ENCODE measurements at regions not wholly inside any gene's neighbourhood (a gene's known extent, or its start where the extent isn't known, plus 50 kb on each side); places are given as distances from the start of the nearest gene placed in this dataset.

DNA sequence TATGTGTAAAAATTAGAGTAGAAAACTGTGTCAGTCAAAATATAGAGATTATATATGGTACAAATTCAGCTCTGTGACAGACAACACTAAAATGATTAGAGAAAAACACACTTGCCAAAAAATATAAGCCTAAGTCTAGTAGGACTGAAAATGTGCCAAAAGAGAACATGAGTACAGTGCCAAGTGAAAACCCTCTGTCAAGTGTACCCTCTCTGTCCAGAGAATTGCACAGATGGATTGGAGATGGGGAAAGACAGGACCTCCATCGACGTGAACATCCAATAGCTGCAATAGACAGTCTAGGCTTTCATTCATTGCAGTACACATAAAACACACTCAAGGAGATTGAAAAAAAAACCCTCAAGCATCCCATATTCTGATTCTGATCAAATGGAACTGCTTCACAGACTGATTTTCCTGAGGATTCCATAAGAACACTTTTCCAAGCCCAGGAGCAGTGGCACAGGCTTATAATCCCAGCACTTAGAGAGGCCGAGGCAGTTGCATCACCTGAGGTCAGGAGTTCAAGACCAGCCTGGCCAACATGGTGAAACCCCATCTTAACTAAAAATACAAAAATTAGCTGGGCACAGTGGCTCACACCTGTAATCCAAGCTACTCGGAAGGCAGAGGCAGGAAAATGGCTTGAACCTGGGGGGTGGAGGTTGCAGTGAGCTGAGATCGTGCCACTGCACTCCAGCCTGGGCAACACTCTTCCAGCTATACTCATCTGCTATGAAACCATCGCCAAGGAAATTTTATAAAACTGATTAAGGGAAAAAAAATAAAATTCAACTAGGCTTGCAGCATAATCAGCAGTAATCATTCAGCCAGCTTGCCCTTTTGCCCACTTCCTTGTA lies 110.0 kb upstream of the TRIM24 start:
- Histone ChIP-seq H2AFZ (ENCODE audit: low read depth, low read length) (no peak overlapping the region), H4K20me1 (ENCODE audit: insufficient read depth) (no peaks in the 10 kb centered on the region), H3K4me2 (ENCODE audit: low read length) (no peak overlapping the region), H3K27me3 (ENCODE audit: insufficient read depth, low read depth, low read length) (no peaks in the 10 kb centered on the region), H3K36me3 (ENCODE audit: insufficient read depth, low read length) (no peaks in the 10 kb centered on the region), H3K9me3 (ENCODE audit: low read length) (no peaks in the 10 kb centered on the region), H3K9ac (ENCODE audit: low read length) (no peak overlapping the region), H3F3A (ENCODE audit: insufficient read depth, low read length, poor library complexity, severe bottlenecking) (no peaks in the 10 kb centered on the region), H3K79me2 (replicated peaks; ENCODE audit: insufficient read depth, low read length) (no peaks in the 10 kb centered on the region), H3K4me3 (ENCODE audit: low read length) (no peak overlapping the region), H3K9me2 (ENCODE audit: insufficient read depth, low read length) (no peaks in the 10 kb centered on the region), H3K27ac (ENCODE audit: low read length) (no peak overlapping the region)
- no peak for TF ChIP-seq RAD21 (conservative IDR thresholded peaks at IDR 0.05)
- TF ChIP-seq, protein P1, sequence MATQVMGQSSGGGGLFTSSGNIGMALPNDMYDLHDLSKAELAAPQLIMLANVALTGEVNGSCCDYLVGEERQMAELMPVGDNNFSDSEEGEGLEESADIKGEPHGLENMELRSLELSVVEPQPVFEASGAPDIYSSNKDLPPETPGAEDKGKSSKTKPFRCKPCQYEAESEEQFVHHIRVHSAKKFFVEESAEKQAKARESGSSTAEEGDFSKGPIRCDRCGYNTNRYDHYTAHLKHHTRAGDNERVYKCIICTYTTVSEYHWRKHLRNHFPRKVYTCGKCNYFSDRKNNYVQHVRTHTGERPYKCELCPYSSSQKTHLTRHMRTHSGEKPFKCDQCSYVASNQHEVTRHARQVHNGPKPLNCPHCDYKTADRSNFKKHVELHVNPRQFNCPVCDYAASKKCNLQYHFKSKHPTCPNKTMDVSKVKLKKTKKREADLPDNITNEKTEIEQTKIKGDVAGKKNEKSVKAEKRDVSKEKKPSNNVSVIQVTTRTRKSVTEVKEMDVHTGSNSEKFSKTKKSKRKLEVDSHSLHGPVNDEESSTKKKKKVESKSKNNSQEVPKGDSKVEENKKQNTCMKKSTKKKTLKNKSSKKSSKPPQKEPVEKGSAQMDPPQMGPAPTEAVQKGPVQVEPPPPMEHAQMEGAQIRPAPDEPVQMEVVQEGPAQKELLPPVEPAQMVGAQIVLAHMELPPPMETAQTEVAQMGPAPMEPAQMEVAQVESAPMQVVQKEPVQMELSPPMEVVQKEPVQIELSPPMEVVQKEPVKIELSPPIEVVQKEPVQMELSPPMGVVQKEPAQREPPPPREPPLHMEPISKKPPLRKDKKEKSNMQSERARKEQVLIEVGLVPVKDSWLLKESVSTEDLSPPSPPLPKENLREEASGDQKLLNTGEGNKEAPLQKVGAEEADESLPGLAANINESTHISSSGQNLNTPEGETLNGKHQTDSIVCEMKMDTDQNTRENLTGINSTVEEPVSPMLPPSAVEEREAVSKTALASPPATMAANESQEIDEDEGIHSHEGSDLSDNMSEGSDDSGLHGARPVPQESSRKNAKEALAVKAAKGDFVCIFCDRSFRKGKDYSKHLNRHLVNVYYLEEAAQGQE (IDR thresholded peaks at IDR 0.05; ENCODE audit: borderline replicate concordance), result no peak
- TF ChIP-seq TAF1 (IDR thresholded peaks at IDR 0.05; ENCODE audit: low read depth), result no peak
- TF ChIP-seq MXI1 (conservative IDR thresholded peaks at IDR 0.05; ENCODE audit: poor library complexity, severe bottlenecking), result no peak
- no peak for TF ChIP-seq EZH2 (IDR thresholded peaks at IDR 0.05; ENCODE audit: borderline replicate concordance, insufficient read depth, low read length, poor library complexity, severe bottlenecking)
- no peak for TF ChIP-seq SMC3 (conservative IDR thresholded peaks at IDR 0.05; ENCODE audit: poor library complexity)
- no peak for TF ChIP-seq POLR2AphosphoS5 (IDR thresholded peaks at IDR 0.05)
- TF ChIP-seq, protein P2, sequence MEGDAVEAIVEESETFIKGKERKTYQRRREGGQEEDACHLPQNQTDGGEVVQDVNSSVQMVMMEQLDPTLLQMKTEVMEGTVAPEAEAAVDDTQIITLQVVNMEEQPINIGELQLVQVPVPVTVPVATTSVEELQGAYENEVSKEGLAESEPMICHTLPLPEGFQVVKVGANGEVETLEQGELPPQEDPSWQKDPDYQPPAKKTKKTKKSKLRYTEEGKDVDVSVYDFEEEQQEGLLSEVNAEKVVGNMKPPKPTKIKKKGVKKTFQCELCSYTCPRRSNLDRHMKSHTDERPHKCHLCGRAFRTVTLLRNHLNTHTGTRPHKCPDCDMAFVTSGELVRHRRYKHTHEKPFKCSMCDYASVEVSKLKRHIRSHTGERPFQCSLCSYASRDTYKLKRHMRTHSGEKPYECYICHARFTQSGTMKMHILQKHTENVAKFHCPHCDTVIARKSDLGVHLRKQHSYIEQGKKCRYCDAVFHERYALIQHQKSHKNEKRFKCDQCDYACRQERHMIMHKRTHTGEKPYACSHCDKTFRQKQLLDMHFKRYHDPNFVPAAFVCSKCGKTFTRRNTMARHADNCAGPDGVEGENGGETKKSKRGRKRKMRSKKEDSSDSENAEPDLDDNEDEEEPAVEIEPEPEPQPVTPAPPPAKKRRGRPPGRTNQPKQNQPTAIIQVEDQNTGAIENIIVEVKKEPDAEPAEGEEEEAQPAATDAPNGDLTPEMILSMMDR (IDR thresholded peaks at IDR 0.05; ENCODE audit: poor library complexity, severe bottlenecking), result no peak
- TF ChIP-seq EP300 (conservative IDR thresholded peaks at IDR 0.05; ENCODE audit: poor library complexity, severe bottlenecking), result no peak

GRCh38 chr7:138350701-138351357 lies 109.2 kb upstream of the TRIM24 start:
- Histone ChIP-seq H3K4me2 (ENCODE audit: low read length) (no peak overlapping the region), H3F3A (ENCODE audit: insufficient read depth, low read length, poor library complexity, severe bottlenecking) (no peaks in the 10 kb centered on the region), H3K9ac (ENCODE audit: low read length) (no peak overlapping the region), H3K27ac (ENCODE audit: low read length) (no peak overlapping the region), H3K9me3 (ENCODE audit: low read length) (no peaks in the 10 kb centered on the region), H2AFZ (ENCODE audit: low read depth, low read length) (no peak overlapping the region), H3K4me3 (ENCODE audit: low read length) (no peak overlapping the region), H3K79me2 (replicated peaks; ENCODE audit: insufficient read depth, low read length) (no peaks in the 10 kb centered on the region), H3K9me2 (ENCODE audit: insufficient read depth, low read length) (no peaks in the 10 kb centered on the region), H3K36me3 (ENCODE audit: insufficient read depth, low read length) (no peaks in the 10 kb centered on the region), H4K20me1 (ENCODE audit: insufficient read depth) (no peaks in the 10 kb centered on the region), H3K27me3 (ENCODE audit: insufficient read depth, low read depth, low read length) (no peaks in the 10 kb centered on the region)
- TF ChIP-seq MXI1 (conservative IDR thresholded peaks at IDR 0.05; ENCODE audit: poor library complexity, severe bottlenecking), result no peak
- TF ChIP-seq, protein P2 (IDR thresholded peaks at IDR 0.05; ENCODE audit: poor library complexity, severe bottlenecking), result no peak
- no peak for TF ChIP-seq RAD21 (conservative IDR thresholded peaks at IDR 0.05)
- TF ChIP-seq, protein P1 (IDR thresholded peaks at IDR 0.05; ENCODE audit: borderline replicate concordance), result no peak
- TF ChIP-seq TAF1 (IDR thresholded peaks at IDR 0.05; ENCODE audit: low read depth), result no peak
- no peak for TF ChIP-seq SMC3 (conservative IDR thresholded peaks at IDR 0.05; ENCODE audit: poor library complexity)
- no peak for TF ChIP-seq EZH2 (IDR thresholded peaks at IDR 0.05; ENCODE audit: borderline replicate concordance, insufficient read depth, low read length, poor library complexity, severe bottlenecking)
- TF ChIP-seq EP300 (conservative IDR thresholded peaks at IDR 0.05; ENCODE audit: poor library complexity, severe bottlenecking), result no peak
- TF ChIP-seq POLR2AphosphoS5 (IDR thresholded peaks at IDR 0.05), result no peak

All from neural cell (in vitro differentiated cells).